DND-41 (cell line): ENCODE measurements at regions not wholly inside any gene's neighbourhood (a gene's known extent, or its start where the extent isn't known, plus 50 kb on each side); places are given as distances from the start of the nearest gene placed in this dataset.

Experiments used
- ATAC-seq: fragments of 200-7000 bp; cut with Tn5 transposase; 3 replicates; pipeline ENCODE4 v1.9.1; 2021; ENCODE audit warnings: low read depth; ENCODE audit not compliant: insufficient read depth
- DNase-seq: peaks from one replicate; pipeline ENCODE4 v3.0.0-alpha.2; 2020
- H2AFZ ChIP-seq: 2 replicates; pipeline ENCODE4 v1.6.0; 2012; ENCODE audit warnings: low read depth, low read length
- H3K27ac ChIP-seq: 2 replicates; pipeline ENCODE4 v1.5.1; 2012; ENCODE audit warnings: low read length, inconsistent platforms
- H3K27me3 ChIP-seq: fragments of 200-600 bp; sonication (generic); 2 replicates; pipeline ENCODE4 v1.6.0; 2012; ENCODE audit warnings: low read length, mild to moderate bottlenecking, inconsistent platforms; ENCODE audit not compliant: insufficient read depth, poor library complexity
- H3K36me3 ChIP-seq: 2 replicates; pipeline ENCODE4 v1.5.1; 2012; ENCODE audit warnings: low read length, inconsistent platforms; ENCODE audit not compliant: insufficient read depth
- H3K4me1 ChIP-seq: 2 replicates; pipeline ENCODE4 v1.5.1; 2012; ENCODE audit warnings: mild to moderate bottlenecking, low read length; ENCODE audit not compliant: insufficient read depth
- H3K4me2 ChIP-seq: 2 replicates; pipeline ENCODE4 v1.6.0; 2012; ENCODE audit warnings: mild to moderate bottlenecking, moderate library complexity, low read length, inconsistent platforms; ENCODE audit not compliant: insufficient read depth
- H3K4me3 ChIP-seq, 2 experiments: fragments of 200-600 bp in 1 of 2; shearing (Covaris generic) in 1 of 2; 2 replicates each; pipeline ENCODE4 v1.5.1; 2012 to 2016; ENCODE audit warnings: inconsistent platforms in 2 of 2, low read length in 2 of 2, mild to moderate bottlenecking in 2 of 2, low read depth in 1 of 2, moderate library complexity in 1 of 2
- H3K79me2 ChIP-seq: 2 replicates; pipeline ENCODE4 v1.6.0; 2012; ENCODE audit warnings: low read length, inconsistent platforms; ENCODE audit not compliant: insufficient read depth
- H3K9ac ChIP-seq: 2 replicates; pipeline ENCODE4 v1.6.0; 2012; ENCODE audit warnings: low read depth, mild to moderate bottlenecking, inconsistent platforms, low read length, moderate library complexity
- H3K9me3 ChIP-seq: 2 replicates; pipeline ENCODE4 v1.5.1; 2012; ENCODE audit warnings: low read length, moderate library complexity, mild to moderate bottlenecking, inconsistent platforms; ENCODE audit not compliant: insufficient read depth, severe bottlenecking
- H4K20me1 ChIP-seq: 2 replicates; pipeline ENCODE4 v1.6.0; 2012; ENCODE audit warnings: low read length; ENCODE audit not compliant: insufficient read depth
- CTCF ChIP-seq: IDR thresholded peaks from 2 replicates; pipeline ENCODE4 v1.5.1; 2012; ENCODE audit warnings: borderline replicate concordance, low read length, moderate library complexity, mild to moderate bottlenecking; ENCODE audit not compliant: poor library complexity, severe bottlenecking; ENCODE audit errors: extremely low read depth
- EZH2 ChIP-seq: IDR thresholded peaks from 3 replicates; pipeline ENCODE4 v1.6.1; 2012; ENCODE audit warnings: borderline replicate concordance, low read depth, mild to moderate bottlenecking, moderate library complexity, low read length, inconsistent platforms; ENCODE audit not compliant: severe bottlenecking

GRCh38 chr5:167412556-167412955, 878.9 kb upstream of the WWC1 start:
- Histone ChIP-seq H4K20me1 (no peaks in the 10 kb centered on the region), H3K4me2 (no peak overlapping the region), H3K79me2 (no peaks in the 10 kb centered on the region), H3K9me3 (no peaks in the 10 kb centered on the region), H2AFZ (no peak overlapping the region), H3K4me1 (no peaks in the 10 kb centered on the region), H3K27ac (no peak overlapping the region), H3K9ac (no peak overlapping the region), H3K36me3 (no peaks in the 10 kb centered on the region), H3K4me3 (no peak overlapping the region), H3K27me3 (no peaks in the 10 kb centered on the region)
- TF ChIP-seq EZH2, result no peak
- no peak for TF ChIP-seq CTCF
- ATAC-seq, result no peak
- no peak for DNase-seq

GRCh38 chr5:167413506-167413905, 877.9 kb upstream of the WWC1 start:
- H3K27ac ChIP-seq, result no peak overlapping the region
- H3K4me1 ChIP-seq, result no peaks in the 10 kb centered on the region
- ATAC-seq (no peak), DNase-seq (no peak)
- TF ChIP-seq CTCF, result no peak
- no peak for TF ChIP-seq EZH2
- no peak overlapping the region for H2AFZ ChIP-seq
- H3K9ac ChIP-seq, result no peak overlapping the region
- H3K79me2 ChIP-seq, result no peaks in the 10 kb centered on the region
- no peak overlapping the region for H3K4me3 ChIP-seq
- no peaks in the 10 kb centered on the region for H3K27me3 ChIP-seq
- no peaks in the 10 kb centered on the region for H4K20me1 ChIP-seq
- H3K4me2 ChIP-seq, result no peak overlapping the region
- H3K36me3 ChIP-seq, result no peaks in the 10 kb centered on the region
- H3K9me3 ChIP-seq, result no peaks in the 10 kb centered on the region

GRCh38 chr5:167414611-167415010, 876.8 kb upstream of the WWC1 start:
- ATAC-seq (no peak), DNase-seq (no peak)
- Histone ChIP-seq H3K9ac (no peak overlapping the region), H3K79me2 (no peaks in the 10 kb centered on the region), H3K4me2 (no peak overlapping the region), H3K27ac (no peak overlapping the region), H3K36me3 (no peaks in the 10 kb centered on the region), H3K9me3 (no peaks in the 10 kb centered on the region), H3K27me3 (no peaks in the 10 kb centered on the region), H2AFZ (no peak overlapping the region), H4K20me1 (no peaks in the 10 kb centered on the region), H3K4me3 (no peak overlapping the region), H3K4me1 (no peaks in the 10 kb centered on the region)
- no peak for TF ChIP-seq EZH2

- Histone ChIP-seq H3K4me3 (no peak overlapping the region), H3K79me2 (no peaks in the 10 kb centered on the region), H3K27me3 (no peaks in the 10 kb centered on the region), H3K27ac (no peak overlapping the region), H4K20me1 (no peaks in the 10 kb centered on the region), H3K9me3 (no peaks in the 10 kb centered on the region), H2AFZ (no peak overlapping the region), H3K36me3 (no peaks in the 10 kb centered on the region), H3K4me1 (no peaks in the 10 kb centered on the region), H3K4me2 (no peak overlapping the region), H3K9ac (no peak overlapping the region)
- TF ChIP-seq EZH2 (no peak), CTCF (no peak)
- DNase-seq (no peak), ATAC-seq (no peak)
Measured at GRCh38 chr5:167415779-167416746, 875.4 kb upstream of the WWC1 start.
